ENCODE measurements at regions not wholly inside any gene's neighbourhood (a gene's known extent, or its start where the extent isn't known, plus 50 kb on each side); places are given as distances from the start of the nearest gene placed in this dataset.

DNA sequence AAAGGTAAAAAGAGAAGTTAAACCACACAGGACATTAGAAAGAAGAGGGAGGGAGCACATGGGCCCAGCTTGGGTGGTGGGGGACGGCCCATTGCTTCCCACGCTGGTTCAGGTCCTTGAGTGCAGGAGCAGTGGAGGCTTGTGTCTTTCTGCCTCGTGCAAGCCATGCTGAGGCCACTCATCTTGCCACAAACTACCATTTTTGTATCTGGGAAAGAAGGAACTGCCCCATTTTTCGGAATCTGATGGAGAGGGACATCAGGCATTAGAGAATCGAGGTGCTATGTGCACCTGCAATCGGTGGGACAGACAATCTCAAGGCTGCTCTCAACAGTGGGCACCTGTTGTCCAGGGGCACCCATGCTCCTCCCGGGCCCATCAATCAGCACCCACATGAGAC, 234.5 kb downstream of the KLF13 start:
- TF ChIP-seq EZH2 (IDR thresholded peaks at IDR 0.05; ENCODE audit: insufficient read depth, poor library complexity, severe bottlenecking) (no peak), EZH2phosphoT487 (IDR thresholded peaks at IDR 0.05; ENCODE audit: insufficient read depth, low read depth) (no peak)

Measured in GM23248 (cell line).